Esophagus squamous epithelium (tissue), 5 donors: ENCODE measurements at regions not wholly inside any gene's neighbourhood (a gene's known extent, or its start where the extent isn't known, plus 50 kb on each side); places are given as distances from the start of the nearest gene placed in this dataset.

Source experiments
- DNase-seq: peaks from one replicate; lab custom pipeline; 2025; lab: John Stamatoyannopoulos, UW
- H3K27ac ChIP-seq, 4 donors: fragments of 200-600 bp; sonication (generic); one replicate each; pipeline ENCODE4 v1.5.1; 2016 to 2019; ENCODE audit warnings: mild to moderate bottlenecking in 1 of 4
- H3K27me3 ChIP-seq, 4 donors: fragments of 200-600 bp; sonication (generic); 1 replicate in 3 of 4; 2 replicates in 1 of 4; pipeline versions ENCODE4 v1.5.1 to v1.6.0; 2017 to 2021; ENCODE audit warnings: antibody characterized with exemption in 1 of 4
- H3K36me3 ChIP-seq, 3 donors: fragments of 200-600 bp; sonication (generic); one replicate each; pipeline ENCODE4 v1.5.1; 2016 to 2019
- H3K4me1 ChIP-seq, 3 donors: fragments of 200-600 bp; sonication (generic); one replicate each; pipeline ENCODE4 v1.5.1; 2017 to 2019
- H3K4me3 ChIP-seq, 4 donors: fragments of 200-600 bp; sonication (generic); 1 replicate in 3 of 4; 2 replicates in 1 of 4; pipeline ENCODE4 v1.5.1; 2016 to 2019; ENCODE audit warnings: mild to moderate bottlenecking in 2 of 4, moderate library complexity in 1 of 4
- H3K9me3 ChIP-seq, 3 donors: fragments of 200-600 bp; sonication (generic); one replicate each; pipeline ENCODE4 v1.5.1; 2016 to 2019
- POLR2A ChIP-seq, 4 donors: fragments of 450-650 bp; IDR thresholded peaks; one replicate each; pipeline ENCODE4 v1.6.1; 2017; ENCODE audit warnings: antibody characterized with exemption in 4 of 4, mild to moderate bottlenecking in 4 of 4, moderate library complexity in 3 of 4
- WGBS, 2 donors: methylation state at CpG; one replicate each; pipeline ENCODE4 v1.1.5; 2018; 5-methylcytosine and 5-hydroxymethylcytosine counted together
- intact Hi-C: fragments of 100-400 bp; cut with DNase I; formaldehyde crosslinking; loops from one replicate; pipeline ENCODE4 v1.15.0; 2022
- TF ChIP-seq, protein P1 (sequence below), 6 experiments: fragments of 450-650 bp in 4 of 6; fragments of 200-600 bp in 2 of 6; sonication (generic) in 2 of 6; IDR thresholded peaks; one replicate each; pipeline ENCODE4 v1.5.1; 2016 to 2019; ENCODE audit warnings: antibody characterized with exemption in 6 of 6, mild to moderate bottlenecking in 4 of 6, moderate library complexity in 4 of 6
- donor health status: DM: yes; HTN: yes; CAD: no.

DNA sequence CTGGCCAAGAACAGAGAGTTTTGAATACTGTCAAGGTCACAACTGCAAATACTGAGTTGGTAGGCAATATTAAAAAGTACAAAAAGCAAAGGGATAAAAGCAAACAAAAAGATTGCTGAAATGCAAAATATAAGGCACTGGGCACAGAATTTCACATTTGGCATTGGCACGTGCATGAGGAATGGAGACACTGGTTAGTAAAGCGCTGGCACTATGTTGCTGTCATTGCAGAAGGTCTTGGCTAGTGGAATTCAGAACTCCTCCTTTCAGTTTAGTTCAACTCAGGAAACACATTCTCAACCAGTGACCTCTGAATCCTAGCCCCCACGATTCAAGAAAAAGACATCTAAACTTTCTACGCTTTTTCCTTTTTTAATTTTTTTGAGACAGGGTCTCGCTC lies 111.8 kb upstream of the PSMD7 start:
- H3K4me1 ChIP-seq = no peaks in the 10 kb centered on the region
- H3K36me3 ChIP-seq = no peaks in the 10 kb centered on the region
- H3K4me3 ChIP-seq = no peak overlapping the region
- H3K27ac ChIP-seq = no peak overlapping the region
- TF ChIP-seq POLR2A (IDR thresholded peaks at IDR 0.05) = no peak
- TF ChIP-seq, protein P1, sequence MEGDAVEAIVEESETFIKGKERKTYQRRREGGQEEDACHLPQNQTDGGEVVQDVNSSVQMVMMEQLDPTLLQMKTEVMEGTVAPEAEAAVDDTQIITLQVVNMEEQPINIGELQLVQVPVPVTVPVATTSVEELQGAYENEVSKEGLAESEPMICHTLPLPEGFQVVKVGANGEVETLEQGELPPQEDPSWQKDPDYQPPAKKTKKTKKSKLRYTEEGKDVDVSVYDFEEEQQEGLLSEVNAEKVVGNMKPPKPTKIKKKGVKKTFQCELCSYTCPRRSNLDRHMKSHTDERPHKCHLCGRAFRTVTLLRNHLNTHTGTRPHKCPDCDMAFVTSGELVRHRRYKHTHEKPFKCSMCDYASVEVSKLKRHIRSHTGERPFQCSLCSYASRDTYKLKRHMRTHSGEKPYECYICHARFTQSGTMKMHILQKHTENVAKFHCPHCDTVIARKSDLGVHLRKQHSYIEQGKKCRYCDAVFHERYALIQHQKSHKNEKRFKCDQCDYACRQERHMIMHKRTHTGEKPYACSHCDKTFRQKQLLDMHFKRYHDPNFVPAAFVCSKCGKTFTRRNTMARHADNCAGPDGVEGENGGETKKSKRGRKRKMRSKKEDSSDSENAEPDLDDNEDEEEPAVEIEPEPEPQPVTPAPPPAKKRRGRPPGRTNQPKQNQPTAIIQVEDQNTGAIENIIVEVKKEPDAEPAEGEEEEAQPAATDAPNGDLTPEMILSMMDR (IDR thresholded peaks at IDR 0.05) = no peak
- DNase-seq = no peak
- WGBS, 2 donors = 80 to 84% methylated on average over 5 of the region's 5 CpGs
- intact Hi-C loops = no loop called here
- H3K9me3 ChIP-seq = peaks cover 0 to 11% (median 0%) of the 10 kb centered on the region in 3 donors
- H3K27me3 ChIP-seq = no peaks in the 10 kb centered on the region

DNA sequence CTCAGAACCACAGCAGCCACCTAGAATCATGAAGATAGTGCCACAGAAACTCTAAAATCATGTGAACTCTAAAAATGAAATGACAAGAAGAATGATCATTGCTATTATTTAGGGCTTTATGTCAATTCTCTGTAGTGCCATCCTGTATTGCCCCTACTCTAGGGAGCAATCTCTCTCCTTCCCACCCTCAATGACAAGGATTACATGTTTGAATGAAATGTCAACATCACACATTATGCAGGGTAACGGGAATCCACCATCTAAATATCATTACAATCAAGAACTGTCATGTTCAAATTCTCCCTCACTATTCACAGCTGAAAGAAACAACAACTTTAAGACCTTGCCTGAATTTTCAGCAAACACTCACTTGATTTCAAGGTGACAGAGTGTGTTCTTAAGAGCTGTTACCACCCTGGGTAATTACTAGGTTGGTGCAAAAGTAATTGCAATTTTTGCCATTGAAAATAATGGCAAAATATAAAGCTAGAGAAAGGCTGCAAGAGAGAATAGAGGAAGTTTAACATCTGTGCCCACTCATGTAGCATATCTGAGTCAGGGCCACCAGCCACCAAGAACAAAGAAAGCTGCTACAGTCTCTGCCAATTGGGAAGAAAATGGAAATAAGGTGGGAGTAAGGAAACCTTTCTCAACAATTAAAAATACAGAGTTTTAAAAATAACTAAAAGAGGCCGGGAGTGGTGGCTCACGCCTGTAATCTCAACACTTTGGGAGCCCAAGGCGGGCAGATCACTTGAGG lies 112.8 kb upstream of the PSMD7 start:
- intact Hi-C loops = no loop called here
- H3K4me1 ChIP-seq = no peaks in the 10 kb centered on the region
- H3K27me3 ChIP-seq = no peaks in the 10 kb centered on the region
- H3K36me3 ChIP-seq = no peaks in the 10 kb centered on the region
- WGBS, 2 donors = 77 to 80% methylated on average over 4 of the region's 4 CpGs
- H3K9me3 ChIP-seq = peaks cover 0 to 11% (median 0%) of the 10 kb centered on the region in 3 donors
- no peak for TF ChIP-seq POLR2A (IDR thresholded peaks at IDR 0.05)
- TF ChIP-seq, protein P1 (IDR thresholded peaks at IDR 0.05) = no peak
- no peak overlapping the region for H3K27ac ChIP-seq
- no peak overlapping the region for H3K4me3 ChIP-seq
- no peak for DNase-seq

DNA sequence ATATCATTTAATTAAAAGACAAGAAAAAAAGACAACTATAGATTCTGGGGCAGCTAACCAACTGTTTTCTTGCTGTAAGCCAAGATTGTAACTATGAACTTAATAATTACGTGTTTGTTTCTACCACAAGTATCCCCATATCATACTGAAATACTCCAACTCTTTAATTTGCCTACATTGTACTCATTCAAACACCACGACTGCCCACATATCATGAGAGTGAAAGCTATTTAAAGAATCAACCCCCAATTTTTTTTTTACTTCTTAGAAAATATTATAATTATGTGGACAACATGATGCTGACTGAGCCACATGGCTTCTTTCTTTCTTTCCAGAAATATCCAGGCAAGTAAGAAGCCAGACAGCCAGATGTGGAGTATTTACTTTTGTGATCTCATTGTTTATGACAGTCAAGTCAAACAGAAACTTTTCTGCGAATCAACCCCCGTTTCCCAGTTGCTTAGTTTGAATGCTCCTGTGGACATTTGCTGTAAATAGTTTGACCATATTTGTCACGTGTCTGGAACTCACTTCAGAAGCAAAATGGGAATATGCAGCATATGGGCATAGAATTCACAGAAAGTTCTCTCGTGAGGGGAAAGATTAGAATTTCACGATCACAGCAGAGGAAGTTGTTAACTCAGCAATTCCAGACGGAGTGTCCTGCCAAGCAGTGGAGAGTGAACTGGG lies 126.8 kb upstream of the PSMD7 start:
- DNase-seq = no peak
- TF ChIP-seq, protein P1 (IDR thresholded peaks at IDR 0.05) = no peak
- no peak for TF ChIP-seq POLR2A (IDR thresholded peaks at IDR 0.05)
- H3K9me3 ChIP-seq = no peaks in the 10 kb centered on the region
- H3K27me3 ChIP-seq = no peaks in the 10 kb centered on the region
- no peaks in the 10 kb centered on the region for H3K36me3 ChIP-seq
- intact Hi-C loops = no loop called here
- H3K27ac ChIP-seq = peak overlapping the region in 1 of 4 donors; percentile 32
- H3K4me3 ChIP-seq = peak overlapping the region in 2 of 4 donors; percentile 20 to 57
- H3K4me1 ChIP-seq = no peaks in the 10 kb centered on the region
- WGBS, 2 donors = 18 to 29% methylated on average over 8 of the region's 8 CpGs

DNA sequence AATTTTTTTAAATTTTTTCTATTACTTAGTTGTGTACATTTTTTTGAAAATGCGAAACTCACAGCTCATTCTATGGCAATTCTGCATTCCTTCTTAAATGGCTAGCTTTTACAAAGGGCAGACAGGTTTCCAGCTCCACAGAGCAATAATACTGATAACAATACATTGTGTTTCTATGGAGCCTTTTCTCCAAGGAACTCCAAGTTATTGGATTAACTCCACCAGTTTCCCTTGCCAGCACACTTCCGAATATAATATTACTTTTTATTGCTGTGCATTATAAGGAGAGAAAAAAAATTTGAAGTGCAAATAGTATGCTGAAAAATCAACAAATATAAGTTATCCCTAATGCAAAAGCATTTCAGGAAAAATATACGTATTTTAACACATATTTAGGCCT lies 127.5 kb upstream of the PSMD7 start:
- Histone ChIP-seq H3K4me1 (no peaks in the 10 kb centered on the region), H3K9me3 (no peaks in the 10 kb centered on the region), H3K4me3 (no peak overlapping the region), H3K27ac (no peak overlapping the region), H3K27me3 (no peaks in the 10 kb centered on the region), H3K36me3 (no peaks in the 10 kb centered on the region)
- TF ChIP-seq, protein P1 (IDR thresholded peaks at IDR 0.05) = no peak
- no peak for TF ChIP-seq POLR2A (IDR thresholded peaks at IDR 0.05)
- DNase-seq = no peak
- 72 to 81% methylated on average over 3 of the region's 3 CpGs for WGBS, 2 donors
- intact Hi-C loops = no loop called here

DNA sequence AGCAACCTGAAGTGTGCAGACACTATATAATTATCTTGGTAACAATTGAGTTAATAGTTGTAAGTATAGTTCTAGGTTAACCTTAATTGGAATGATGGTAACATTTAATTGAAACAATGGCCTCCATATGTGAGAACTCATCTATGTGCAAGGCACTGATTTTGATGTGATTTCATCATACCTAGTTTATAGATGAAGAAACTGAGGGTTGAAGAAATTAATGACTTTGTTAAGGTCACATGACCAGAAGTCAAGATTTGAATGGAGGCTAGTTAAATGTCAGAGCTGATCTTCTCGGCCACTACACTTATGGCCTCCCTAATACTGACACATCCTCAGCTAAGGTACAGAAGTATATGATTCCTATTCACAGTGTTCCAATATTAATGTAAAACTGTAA lies 128.2 kb upstream of the PSMD7 start:
- no peak for DNase-seq
- H3K4me1 ChIP-seq = no peaks in the 10 kb centered on the region
- WGBS, 2 donors = 79 to 92% methylated on average over 1 of the region's 1 CpG
- no peaks in the 10 kb centered on the region for H3K9me3 ChIP-seq
- H3K27me3 ChIP-seq = no peaks in the 10 kb centered on the region
- TF ChIP-seq, protein P1 (IDR thresholded peaks at IDR 0.05) = no peak
- no peak for TF ChIP-seq POLR2A (IDR thresholded peaks at IDR 0.05)
- no peak overlapping the region for H3K4me3 ChIP-seq
- no peaks in the 10 kb centered on the region for H3K36me3 ChIP-seq
- no peak overlapping the region for H3K27ac ChIP-seq
- intact Hi-C loops = no loop called here
